Gastrocnemius medialis (tissue), 4 donors: ENCODE measurements at regions not wholly inside any gene's neighbourhood (a gene's known extent, or its start where the extent isn't known, plus 50 kb on each side); places are given as distances from the start of the nearest gene placed in this dataset.
"Not testable (repeated sequence)": the region's sequence is repeated elsewhere in the genome, so short reads cannot be mapped to it uniquely, and the experiment has no call there.

Experiments used
- ATAC-seq, 2 donors: fragments of 150-250 bp; one replicate each; pipeline ENCODE4 v1.9.1; 2016
- DNase-seq, 2 donors: peaks; one replicate each; pipeline ENCODE4 v3.0.0-alpha.2; 2019
- H3K27ac ChIP-seq, 4 donors: fragments of 200-600 bp; sonication (generic); 1 replicate in 1 of 4; 2 replicates in 3 of 4; pipeline ENCODE4 v1.5.1; 2016 to 2018; ENCODE audit warnings: mild to moderate bottlenecking in 2 of 4, moderate library complexity in 1 of 4
- H3K27me3 ChIP-seq, 3 donors: fragments of 200-600 bp; sonication (generic) in 2 of 3; 1 replicate in 1 of 3; 2 replicates in 2 of 3; pipeline versions ENCODE4 v1.5.1 to v1.6.0; 2016 to 2019; ENCODE audit warnings: mild to moderate bottlenecking in 1 of 3, moderate library complexity in 1 of 3
- H3K36me3 ChIP-seq, 2 donors: fragments of 200-600 bp; sonication (generic) in 1 of 2; one replicate each; pipeline ENCODE4 v1.5.1; 2017 to 2018
- H3K4me1 ChIP-seq, 2 donors: fragments of 200-600 bp; sonication (generic) in 1 of 2; one replicate each; pipeline ENCODE4 v1.5.1; 2016 to 2017; ENCODE audit warnings: mild to moderate bottlenecking in 2 of 2
- H3K4me3 ChIP-seq, 4 donors: fragments of 200-600 bp; sonication (generic) in 3 of 4; 1 replicate in 1 of 4; 2 replicates in 3 of 4; pipeline ENCODE4 v1.5.1; 2016 to 2019; ENCODE audit warnings: mild to moderate bottlenecking in 2 of 4
- H3K9me3 ChIP-seq, 3 donors: fragments of 200-600 bp; sonication (generic) in 2 of 3; 1 replicate in 1 of 3; 2 replicates in 2 of 3; pipeline ENCODE4 v1.5.1; 2016 to 2019
- CTCF ChIP-seq, 5 experiments: fragments of 450-650 bp in 3 of 5; fragments of 200-600 bp in 2 of 5; sonication (generic) in 2 of 5; IDR thresholded peaks in 4 of 5; conservative IDR thresholded peaks in 1 of 5; 1 replicate in 4 of 5; 2 replicates in 1 of 5; pipeline ENCODE4 v1.5.1; 2016 to 2019; ENCODE audit warnings: antibody characterized with exemption in 5 of 5, mild to moderate bottlenecking in 3 of 5, moderate library complexity in 3 of 5
- POLR2A ChIP-seq, 2 donors: fragments of 450-650 bp; IDR thresholded peaks; one replicate each; pipeline ENCODE4 v1.6.1; 2017; ENCODE audit warnings: antibody characterized with exemption in 2 of 2, mild to moderate bottlenecking in 2 of 2, moderate library complexity in 2 of 2
- in situ Hi-C, 4 donors: fragments of 200-750 bp; cut with MboI; loops; one replicate each; pipeline versions ENCODE4 v1.15.0 to v1.8.0; 2017; ENCODE audit warnings: low sequenced_read_pairs in 4 of 4
- intact Hi-C: fragments of 100-400 bp; cut with DNase I; formaldehyde crosslinking; loops from one replicate; pipeline ENCODE4 v1.15.1; 2023; ENCODE audit warnings: low total_unique reads

DNA sequence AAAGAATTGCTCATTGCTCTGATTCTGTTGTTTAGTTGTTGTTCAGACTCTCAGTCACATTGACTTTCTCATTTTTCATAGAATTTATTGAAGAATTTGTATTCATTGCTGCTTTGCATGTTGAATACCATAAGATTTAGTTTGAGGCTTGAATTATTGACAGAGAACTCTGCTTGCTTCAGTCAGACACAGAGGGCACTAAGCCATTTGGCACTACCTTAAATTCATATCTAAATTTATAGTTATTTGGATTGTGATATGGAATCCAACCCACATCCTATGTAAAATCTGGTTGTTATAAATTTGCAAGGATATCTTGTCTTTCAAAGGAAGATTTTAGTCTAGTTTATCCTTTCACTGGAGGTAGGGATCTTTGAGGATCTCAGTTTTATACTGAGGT lies 1748.6 kb downstream of the BRINP3 start:
- Histone ChIP-seq H3K36me3 (no peaks in the 10 kb centered on the region), H3K4me1 (no peaks in the 10 kb centered on the region), H3K27me3 (no peaks in the 10 kb centered on the region), H3K27ac (no peak overlapping the region), H3K9me3 (no peaks in the 10 kb centered on the region), H3K4me3 (no peak overlapping the region)
- ATAC-seq (no peak), DNase-seq (no peak)
- in situ Hi-C loops: no loop called here
- intact Hi-C loops: no loop called here
- TF ChIP-seq POLR2A (IDR thresholded peaks at IDR 0.05) (no peak), CTCF (IDR thresholded peaks at IDR 0.05 in 4 of 5, conservative IDR thresholded peaks at IDR 0.05 in 1 of 5) (no peak)

GRCh38 chr1:188735567-188735966 lies 1742.1 kb downstream of the BRINP3 start:
- in situ Hi-C loops: no loop called here
- DNase-seq (no peak), ATAC-seq (no peak)
- no peaks in the 10 kb centered on the region for H3K9me3 ChIP-seq
- no peaks in the 10 kb centered on the region for H3K27me3 ChIP-seq
- no peak overlapping the region for H3K27ac ChIP-seq
- H3K4me3 ChIP-seq: no peak overlapping the region
- no peaks in the 10 kb centered on the region for H3K4me1 ChIP-seq
- TF ChIP-seq POLR2A (IDR thresholded peaks at IDR 0.05) (no peak), CTCF (IDR thresholded peaks at IDR 0.05 in 4 of 5, conservative IDR thresholded peaks at IDR 0.05 in 1 of 5) (no peak)
- intact Hi-C loops: no loop called here
- no peaks in the 10 kb centered on the region for H3K36me3 ChIP-seq

GRCh38 chr1:188749275-188749674 lies 1728.4 kb downstream of the BRINP3 start:
- H3K27me3 ChIP-seq, DNase-seq, intact Hi-C loops, H3K4me3 ChIP-seq, H3K9me3 ChIP-seq, ATAC-seq, H3K27ac ChIP-seq, H3K4me1 ChIP-seq, H3K36me3 ChIP-seq, in situ Hi-C loops: not testable (repeated sequence)

- H3K27me3 ChIP-seq, intact Hi-C loops: not testable (repeated sequence)
These were observed 1725.6 kb downstream of the BRINP3 start for GRCh38 chr1:188752027-188752426.

DNA sequence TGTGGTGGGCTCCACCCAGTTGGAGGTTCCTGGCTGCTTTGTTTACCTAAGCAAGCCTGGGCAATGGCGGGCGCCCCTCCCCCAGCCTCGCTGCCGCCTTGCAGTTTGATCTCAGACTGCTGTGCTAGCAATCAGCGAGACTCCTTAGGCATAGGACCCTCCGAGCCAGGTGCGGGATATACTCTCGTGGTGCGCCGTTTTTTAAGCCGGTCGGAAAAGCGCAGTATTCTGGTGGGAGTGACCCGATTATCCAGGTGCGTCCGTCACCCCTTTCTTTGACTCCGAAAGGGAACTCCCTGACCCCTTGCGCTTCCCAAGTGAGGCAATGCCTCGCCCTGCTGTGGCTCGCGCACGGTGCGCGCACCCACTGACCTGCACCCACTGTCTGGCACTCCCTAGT lies 1719.9 kb downstream of the BRINP3 start:
- DNase-seq, intact Hi-C loops, H3K27me3 ChIP-seq, ATAC-seq, H3K4me1 ChIP-seq, in situ Hi-C loops, H3K36me3 ChIP-seq, H3K4me3 ChIP-seq, H3K9me3 ChIP-seq, H3K27ac ChIP-seq: not testable (repeated sequence)

More at GRCh38 chr1:188752027-188752426, 1725.6 kb downstream of the BRINP3 start:
- ATAC-seq, H3K36me3 ChIP-seq, in situ Hi-C loops, H3K4me1 ChIP-seq, H3K4me3 ChIP-seq, H3K27ac ChIP-seq, H3K9me3 ChIP-seq, DNase-seq: not testable (repeated sequence)

- Histone ChIP-seq H3K27me3 (no peaks in the 10 kb centered on the region), H3K36me3 (no peaks in the 10 kb centered on the region), H3K9me3 (no peaks in the 10 kb centered on the region), H3K4me3 (no peak overlapping the region), H3K27ac (no peak overlapping the region), H3K4me1 (no peaks in the 10 kb centered on the region)
- intact Hi-C loops (no loop called here), in situ Hi-C loops (no loop called here)
- ATAC-seq (no peak), DNase-seq (no peak)
- TF ChIP-seq POLR2A (IDR thresholded peaks at IDR 0.05) (no peak), CTCF (IDR thresholded peaks at IDR 0.05 in 4 of 5, conservative IDR thresholded peaks at IDR 0.05 in 1 of 5) (no peak)
These were observed 1716.4 kb downstream of the BRINP3 start for GRCh38 chr1:188761226-188761625.
